Transverse colon (tissue), 4 donors: ENCODE measurements at regions not wholly inside any gene's neighbourhood (a gene's known extent, or its start where the extent isn't known, plus 50 kb on each side); places are given as distances from the start of the nearest gene placed in this dataset.
A peak's percentile ranks its signal among the peaks of the same experiment; 100 is the strongest.

Source experiments
- DNase-seq: peaks from one replicate; pipeline ENCODE4 v3.0.0-alpha.2; 2019
- H3K27ac ChIP-seq, 4 donors: fragments of 200-600 bp; sonication (generic); 2 replicates each; pipeline ENCODE4 v1.5.1; 2016 to 2018; ENCODE audit warnings: inconsistent platforms in 4 of 4
- H3K27me3 ChIP-seq: fragments of 200-600 bp; sonication (generic); 2 replicates; pipeline ENCODE4 v1.5.1; 2017; ENCODE audit warnings: inconsistent platforms
- H3K36me3 ChIP-seq, 4 donors: fragments of 200-600 bp; sonication (generic); 2 replicates each; pipeline ENCODE4 v1.5.1; 2017 to 2019; ENCODE audit warnings: inconsistent platforms in 4 of 4
- H3K4me1 ChIP-seq, 4 donors: fragments of 200-600 bp; sonication (generic); 2 replicates each; pipeline ENCODE4 v1.5.1; 2017 to 2020; ENCODE audit warnings: inconsistent platforms in 4 of 4
- H3K4me3 ChIP-seq, 4 donors: fragments of 200-600 bp; sonication (generic); 1 replicate in 1 of 4; 2 replicates in 3 of 4; pipeline versions ENCODE4 v1.5.1 to v1.6.1; 2017 to 2019; ENCODE audit warnings: inconsistent platforms in 4 of 4
- H3K9me3 ChIP-seq, 2 donors: fragments of 200-600 bp; sonication (generic); 2 replicates each; pipeline ENCODE4 v1.5.1; 2017 to 2019; ENCODE audit warnings: inconsistent platforms in 2 of 2
- EP300 ChIP-seq: sonication (generic); formaldehyde crosslinking; IDR thresholded peaks from one replicate; pipeline ENCODE4 v1.6.1; 2017; ENCODE audit warnings: antibody characterized with exemption, low read depth
- POLR2A ChIP-seq: fragments of 450-650 bp; IDR thresholded peaks from one replicate; pipeline ENCODE4 v1.6.1; 2016; ENCODE audit warnings: antibody characterized with exemption, mild to moderate bottlenecking, moderate library complexity
- POLR2AphosphoS5 ChIP-seq, 3 donors: sonication (generic); formaldehyde crosslinking; IDR thresholded peaks; one replicate each; pipeline ENCODE4 v1.6.1; 2016; ENCODE audit warnings: antibody characterized with exemption in 3 of 3
- WGBS, 2 donors: methylation state at CpG; one replicate each; pipeline ENCODE4 v1.1.5; 2018; ENCODE audit warnings: low coverage in 1 of 2; 5-methylcytosine and 5-hydroxymethylcytosine counted together
- in situ Hi-C, 4 donors: fragments of 200-750 bp; cut with MboI; loops; one replicate each; pipeline versions ENCODE4 v1.15.0 to v1.15.1; 2017; ENCODE audit warnings: low sequenced_read_pairs in 3 of 4, low pct_ligation_motif_present in 1 of 4, low pct_unique_long_range_greater_than_20kb in 1 of 4
- intact Hi-C: fragments of 100-400 bp; cut with DNase I; formaldehyde crosslinking; loops from one replicate; pipeline ENCODE4 v1.15.1; 2023; ENCODE audit warnings: low total_unique reads
- TF ChIP-seq, protein P1 (sequence below), 5 experiments: fragments of 200-600 bp in 3 of 5; fragments of 450-650 bp in 2 of 5; sonication (generic) in 3 of 5; IDR thresholded peaks; 1 replicate in 2 of 5; 2 replicates in 3 of 5; pipeline ENCODE4 v1.5.1; 2016 to 2017; ENCODE audit warnings: antibody characterized with exemption in 5 of 5, inconsistent platforms in 3 of 5, mild to moderate bottlenecking in 2 of 5, moderate library complexity in 1 of 5

DNA sequence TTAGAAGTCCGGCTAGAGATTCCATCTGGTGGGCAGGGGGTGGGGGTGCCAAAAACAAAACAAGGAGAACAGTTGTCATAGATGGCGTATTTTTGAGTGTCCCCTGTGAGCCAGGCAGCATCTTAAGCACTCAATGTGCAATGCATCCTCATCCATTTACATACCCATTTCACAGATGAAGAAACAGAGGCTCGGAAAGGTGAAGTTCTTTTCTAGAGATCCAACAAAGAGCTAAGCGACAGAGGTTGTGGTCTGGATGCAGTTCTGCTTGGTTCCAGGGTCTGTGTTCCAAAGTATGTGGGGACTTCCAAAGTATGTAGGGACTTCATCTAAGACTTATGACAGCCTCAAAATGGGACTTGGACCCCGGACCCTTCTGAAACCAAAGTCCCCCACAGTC lies 277.8 kb downstream of the MN1 start:
- WGBS, 2 donors = 86% methylated on average over 5 of the region's 5 CpGs; no CpG with 5 or more reads in 1 of the 2 donors
- Histone ChIP-seq H3K9me3 (no peaks in the 10 kb centered on the region), H3K27ac (no peak overlapping the region), H3K4me1 (no peaks in the 10 kb centered on the region), H3K36me3 (no peaks in the 10 kb centered on the region), H3K4me3 (no peak overlapping the region), H3K27me3 (no peaks in the 10 kb centered on the region)
- in situ Hi-C loops (no loop called here), intact Hi-C loops (no loop called here)
- DNase-seq = no peak
- TF ChIP-seq EP300 = no peak

- Histone ChIP-seq H3K27me3 (no peaks in the 10 kb centered on the region), H3K9me3 (no peaks in the 10 kb centered on the region), H3K4me3 (no peak overlapping the region), H3K36me3 (no peaks in the 10 kb centered on the region), H3K4me1 (no peaks in the 10 kb centered on the region), H3K27ac (no peak overlapping the region)
- TF ChIP-seq POLR2A = no peak
- TF ChIP-seq, protein P1, sequence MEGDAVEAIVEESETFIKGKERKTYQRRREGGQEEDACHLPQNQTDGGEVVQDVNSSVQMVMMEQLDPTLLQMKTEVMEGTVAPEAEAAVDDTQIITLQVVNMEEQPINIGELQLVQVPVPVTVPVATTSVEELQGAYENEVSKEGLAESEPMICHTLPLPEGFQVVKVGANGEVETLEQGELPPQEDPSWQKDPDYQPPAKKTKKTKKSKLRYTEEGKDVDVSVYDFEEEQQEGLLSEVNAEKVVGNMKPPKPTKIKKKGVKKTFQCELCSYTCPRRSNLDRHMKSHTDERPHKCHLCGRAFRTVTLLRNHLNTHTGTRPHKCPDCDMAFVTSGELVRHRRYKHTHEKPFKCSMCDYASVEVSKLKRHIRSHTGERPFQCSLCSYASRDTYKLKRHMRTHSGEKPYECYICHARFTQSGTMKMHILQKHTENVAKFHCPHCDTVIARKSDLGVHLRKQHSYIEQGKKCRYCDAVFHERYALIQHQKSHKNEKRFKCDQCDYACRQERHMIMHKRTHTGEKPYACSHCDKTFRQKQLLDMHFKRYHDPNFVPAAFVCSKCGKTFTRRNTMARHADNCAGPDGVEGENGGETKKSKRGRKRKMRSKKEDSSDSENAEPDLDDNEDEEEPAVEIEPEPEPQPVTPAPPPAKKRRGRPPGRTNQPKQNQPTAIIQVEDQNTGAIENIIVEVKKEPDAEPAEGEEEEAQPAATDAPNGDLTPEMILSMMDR (IDR thresholded peaks at IDR 0.05) = no peak
- WGBS, 2 donors = 77 to 100% methylated on average over 2 of the region's 2 CpGs
- intact Hi-C loops = no loop called here
- no peak for DNase-seq
- in situ Hi-C loops = no loop called here
Measured at GRCh38 chr22:27525711-27526110, 275.8 kb downstream of the MN1 start.

- Histone ChIP-seq H3K9me3 (no peaks in the 10 kb centered on the region), H3K27me3 (no peaks in the 10 kb centered on the region), H3K4me1 (peaks cover 0 to 2% (median 0%) of the 10 kb centered on the region in 4 donors), H3K36me3 (no peaks in the 10 kb centered on the region), H3K27ac (no peak overlapping the region), H3K4me3 (no peak overlapping the region)
- whole genome bisulfite sequencing, 2 donors = 52% methylated on average over 10 of the region's 10 CpGs; no CpG with 5 or more reads in 1 of the 2 donors
- intact Hi-C loops (no loop called here), in situ Hi-C loops (no loop called here)
- TF ChIP-seq POLR2AphosphoS5 (IDR thresholded peaks at IDR 0.05) (no peak), EP300 (no peak), POLR2A (no peak)
- TF ChIP-seq, protein P1 (IDR thresholded peaks at IDR 0.05) = no peak
- DNase-seq = no peak
Measured at GRCh38 chr22:27526901-27527300, 274.7 kb downstream of the MN1 start.

DNA sequence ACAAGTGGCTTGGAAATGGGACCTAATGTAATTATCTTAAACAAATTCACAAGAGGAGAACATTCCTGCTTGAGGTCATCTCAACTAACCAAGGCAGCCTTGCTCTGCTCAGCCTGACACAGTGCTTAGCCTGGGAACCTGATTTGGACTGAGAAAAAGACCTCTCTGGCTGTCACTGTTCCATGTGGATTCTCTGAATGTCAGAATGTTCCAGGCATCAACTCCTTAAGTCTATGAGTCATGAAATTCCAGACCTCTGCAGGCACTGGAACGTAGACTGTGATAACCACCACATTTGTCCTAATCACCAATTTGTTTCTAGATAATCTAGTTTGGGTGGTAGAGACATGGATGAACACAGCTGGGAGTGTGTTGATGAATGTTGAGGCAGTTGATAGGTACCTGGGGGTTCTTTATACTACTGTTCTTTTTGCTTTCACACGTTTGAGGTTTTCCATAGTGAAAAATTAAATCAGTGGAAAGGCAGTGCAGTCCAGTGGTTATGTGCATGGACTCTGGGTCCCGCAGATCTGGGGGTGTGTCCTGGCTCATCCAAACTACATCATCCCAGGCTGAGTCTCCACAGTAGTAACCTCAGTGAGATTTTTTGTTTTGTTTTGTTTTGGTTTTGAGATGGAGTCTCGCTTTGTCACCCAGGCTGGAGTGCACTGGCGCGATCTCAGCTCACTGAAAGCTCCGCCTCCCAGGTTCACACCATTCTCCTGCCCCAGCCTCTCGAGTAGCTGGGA lies 269.6 kb downstream of the MN1 start:
- H3K27me3 ChIP-seq = no peaks in the 10 kb centered on the region
- WGBS, 2 donors = 68 to 72% methylated on average over 6 to 8 of the region's 8 CpGs
- peaks cover 0 to 4% (median 3%) of the 10 kb centered on the region in 4 donors for H3K4me1 ChIP-seq
- no peak overlapping the region for H3K4me3 ChIP-seq
- no peak for DNase-seq
- TF ChIP-seq POLR2A = no peak
- TF ChIP-seq POLR2AphosphoS5 (IDR thresholded peaks at IDR 0.05) = peak in 1 of 3 donors; percentile 18
- TF ChIP-seq EP300 = no peak
- TF ChIP-seq, protein P1 (IDR thresholded peaks at IDR 0.05) = no peak
- H3K9me3 ChIP-seq = no peaks in the 10 kb centered on the region
- intact Hi-C loops = no loop called here
- in situ Hi-C loops = no loop called here
- no peak overlapping the region for H3K27ac ChIP-seq
- H3K36me3 ChIP-seq = no peaks in the 10 kb centered on the region
